A673 (cell line): ENCODE measurements at regions not wholly inside any gene's neighbourhood (a gene's known extent, or its start where the extent isn't known, plus 50 kb on each side); places are given as distances from the start of the nearest gene placed in this dataset.

Experiments used
- BruUV-seq: library from RNA; stranded (reverse); fragments of 400-500 nt; replicated peaks from 2 replicates; lab custom pipeline; 2021; lab: Mats Ljungman, UMichigan
- CTCF ChIA-PET: fragments of 300-600 bp; sonication (Branson Sonifier 250); formaldehyde crosslinking; loops from one replicate; lab custom pipeline; 2022; ENCODE audit warnings: antibody characterized with exemption; lab: Charles Lee
- POLR2A ChIA-PET: fragments of 300-600 bp; sonication (Branson Sonifier 250); formaldehyde crosslinking; loops from one replicate; lab custom pipeline; 2022; ENCODE audit warnings: antibody characterized with exemption; ENCODE audit not compliant: low non-redundant PET; lab: Charles Lee
- DNase-seq: peaks from one replicate; pipeline ENCODE4 v3.0.0-alpha.2; 2015; ENCODE audit warnings: low spot score
- H3K27ac ChIP-seq: fragments of 200-600 bp; sonication (generic); 2 replicates; pipeline ENCODE4 v1.5.1; 2016; ENCODE audit warnings: mixed run types, low read depth, mild to moderate bottlenecking, mixed read lengths, antibody characterized with exemption, low read length; ENCODE audit not compliant: poor library complexity, severe bottlenecking
- H3K27me3 ChIP-seq: fragments of 200-600 bp; sonication (generic); replicated peaks from 2 replicates; pipeline ENCODE4 v1.6.1; 2017; ENCODE audit warnings: mixed run types, low read depth, mild to moderate bottlenecking, mixed read lengths, antibody characterized with exemption, low read length; ENCODE audit not compliant: insufficient read depth, poor library complexity
- H3K36me3 ChIP-seq: fragments of 200-600 bp; sonication (generic); 2 replicates; pipeline ENCODE4 v1.6.1; 2016; ENCODE audit warnings: mixed run types, mild to moderate bottlenecking, mixed read lengths, antibody characterized with exemption, low read length; ENCODE audit not compliant: insufficient read depth, poor library complexity, severe bottlenecking
- H3K4me1 ChIP-seq: fragments of 200-600 bp; sonication (generic); 2 replicates; pipeline ENCODE4 v1.6.1; 2017; ENCODE audit warnings: mixed run types, mild to moderate bottlenecking, mixed read lengths, antibody characterized with exemption, low read length; ENCODE audit not compliant: insufficient read depth, poor library complexity, severe bottlenecking
- H3K4me3 ChIP-seq: fragments of 200-600 bp; sonication (generic); 2 replicates; pipeline ENCODE4 v1.5.1; 2016; ENCODE audit warnings: low read depth, mixed run types, mild to moderate bottlenecking, mixed read lengths, low read length; ENCODE audit not compliant: poor library complexity, severe bottlenecking
- H3K9me3 ChIP-seq: fragments of 200-600 bp; sonication (generic); 2 replicates; pipeline ENCODE4 v1.6.1; 2016; ENCODE audit warnings: mixed run types, low read depth, mild to moderate bottlenecking, mixed read lengths, antibody characterized with exemption, low read length; ENCODE audit not compliant: poor library complexity, severe bottlenecking
- EZH2 ChIP-seq: fragments of 200-600 bp; sonication (generic); IDR thresholded peaks from 2 replicates; pipeline ENCODE4 v1.6.1; 2017; ENCODE audit warnings: borderline replicate concordance, low read depth, mild to moderate bottlenecking, mixed read lengths, antibody characterized with exemption, low read length; ENCODE audit not compliant: poor library complexity, severe bottlenecking
- intact Hi-C: fragments of 100-400 bp; cut with micrococcal nuclease; formaldehyde crosslinking; loops from one replicate; pipeline ENCODE4 v1.10.0; 2022; ENCODE audit not compliant: unreplicated experiment
- TF ChIP-seq, protein P1 (sequence below): fragments of 300-800, 200-600 bp; sonication (generic); conservative IDR thresholded peaks from 2 replicates; pipeline ENCODE4 v1.5.1; 2017; ENCODE audit warnings: low read depth, mild to moderate bottlenecking, antibody characterized with exemption, low read length, moderate library complexity, mixed read lengths

DNA sequence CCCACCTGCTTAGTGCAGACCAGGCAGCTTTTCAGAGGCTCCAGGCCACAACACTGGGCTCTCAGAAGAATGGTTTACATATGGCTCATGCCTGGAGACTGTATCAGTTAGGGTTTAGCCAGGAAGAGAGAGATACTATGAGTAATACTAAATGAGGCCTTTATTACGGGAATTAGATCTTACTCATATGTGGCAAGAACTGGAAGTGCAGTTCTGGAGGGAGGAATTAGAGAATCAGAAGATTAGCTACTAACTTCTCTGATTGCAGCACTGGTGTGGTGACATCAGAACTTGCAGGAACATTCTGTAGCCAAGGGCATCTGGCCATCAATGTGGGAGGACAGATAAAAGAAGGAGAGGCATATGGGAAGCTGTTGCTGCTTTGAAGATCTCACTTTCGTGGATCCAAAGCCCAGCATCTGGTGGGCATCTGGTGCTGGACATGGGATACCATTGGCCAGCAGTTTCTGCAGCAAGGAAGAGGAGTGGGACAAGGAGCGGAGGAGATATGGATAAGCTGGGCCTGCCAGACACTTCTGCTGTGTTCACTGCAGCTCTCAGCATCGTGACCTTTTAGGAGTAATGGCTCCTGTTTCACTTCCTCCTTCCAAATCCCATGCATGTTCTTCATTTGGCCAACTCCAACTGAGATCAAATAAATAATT, 248.5 kb downstream of the BTBD3 start:
- Histone ChIP-seq H3K4me1 (no peaks in the 10 kb centered on the region), H3K4me3 (no peak overlapping the region), H3K27ac (no peak overlapping the region), H3K27me3 (no peaks in the 10 kb centered on the region), H3K9me3 (peaks cover 9% of the 10 kb centered on the region), H3K36me3 (no peaks in the 10 kb centered on the region)
- ChIA-PET CTCF (no interaction called here), POLR2A (no interaction called here)
- TF ChIP-seq, protein P1, sequence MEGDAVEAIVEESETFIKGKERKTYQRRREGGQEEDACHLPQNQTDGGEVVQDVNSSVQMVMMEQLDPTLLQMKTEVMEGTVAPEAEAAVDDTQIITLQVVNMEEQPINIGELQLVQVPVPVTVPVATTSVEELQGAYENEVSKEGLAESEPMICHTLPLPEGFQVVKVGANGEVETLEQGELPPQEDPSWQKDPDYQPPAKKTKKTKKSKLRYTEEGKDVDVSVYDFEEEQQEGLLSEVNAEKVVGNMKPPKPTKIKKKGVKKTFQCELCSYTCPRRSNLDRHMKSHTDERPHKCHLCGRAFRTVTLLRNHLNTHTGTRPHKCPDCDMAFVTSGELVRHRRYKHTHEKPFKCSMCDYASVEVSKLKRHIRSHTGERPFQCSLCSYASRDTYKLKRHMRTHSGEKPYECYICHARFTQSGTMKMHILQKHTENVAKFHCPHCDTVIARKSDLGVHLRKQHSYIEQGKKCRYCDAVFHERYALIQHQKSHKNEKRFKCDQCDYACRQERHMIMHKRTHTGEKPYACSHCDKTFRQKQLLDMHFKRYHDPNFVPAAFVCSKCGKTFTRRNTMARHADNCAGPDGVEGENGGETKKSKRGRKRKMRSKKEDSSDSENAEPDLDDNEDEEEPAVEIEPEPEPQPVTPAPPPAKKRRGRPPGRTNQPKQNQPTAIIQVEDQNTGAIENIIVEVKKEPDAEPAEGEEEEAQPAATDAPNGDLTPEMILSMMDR = no peak
- no peak for TF ChIP-seq EZH2
- no TSS peak for BruUV-seq
- intact Hi-C loops = no loop called here
- peak; percentile 1 for DNase-seq

DNA sequence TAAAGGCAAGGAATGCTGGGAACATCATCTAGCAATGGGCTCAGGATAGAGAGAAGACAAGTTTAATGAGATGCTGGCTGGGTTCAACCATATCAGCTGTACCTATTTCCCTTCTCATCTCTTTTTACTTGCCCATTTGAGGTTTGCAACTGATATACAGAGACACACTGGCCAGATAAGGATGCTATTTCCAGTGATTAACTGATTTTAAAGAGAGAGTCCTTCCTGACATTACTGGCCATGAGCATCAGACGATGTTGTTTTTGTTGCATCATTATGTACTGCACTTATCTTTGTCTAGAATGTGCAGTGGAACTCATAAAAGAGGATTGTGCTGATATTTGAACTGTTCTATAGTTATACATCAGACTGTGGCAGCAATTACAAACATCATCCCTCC, 252.7 kb downstream of the BTBD3 start:
- no peak for DNase-seq
- Histone ChIP-seq H3K27ac (no peak overlapping the region), H3K27me3 (no peaks in the 10 kb centered on the region), H3K9me3 (peaks cover 9% of the 10 kb centered on the region), H3K4me1 (no peaks in the 10 kb centered on the region), H3K36me3 (no peaks in the 10 kb centered on the region), H3K4me3 (no peak overlapping the region)
- ChIA-PET CTCF (no interaction called here), POLR2A (no interaction called here)
- intact Hi-C loops = no loop called here
- BruUV-seq = no TSS peak
- TF ChIP-seq EZH2 = no peak
- TF ChIP-seq, protein P1 = no peak

DNA sequence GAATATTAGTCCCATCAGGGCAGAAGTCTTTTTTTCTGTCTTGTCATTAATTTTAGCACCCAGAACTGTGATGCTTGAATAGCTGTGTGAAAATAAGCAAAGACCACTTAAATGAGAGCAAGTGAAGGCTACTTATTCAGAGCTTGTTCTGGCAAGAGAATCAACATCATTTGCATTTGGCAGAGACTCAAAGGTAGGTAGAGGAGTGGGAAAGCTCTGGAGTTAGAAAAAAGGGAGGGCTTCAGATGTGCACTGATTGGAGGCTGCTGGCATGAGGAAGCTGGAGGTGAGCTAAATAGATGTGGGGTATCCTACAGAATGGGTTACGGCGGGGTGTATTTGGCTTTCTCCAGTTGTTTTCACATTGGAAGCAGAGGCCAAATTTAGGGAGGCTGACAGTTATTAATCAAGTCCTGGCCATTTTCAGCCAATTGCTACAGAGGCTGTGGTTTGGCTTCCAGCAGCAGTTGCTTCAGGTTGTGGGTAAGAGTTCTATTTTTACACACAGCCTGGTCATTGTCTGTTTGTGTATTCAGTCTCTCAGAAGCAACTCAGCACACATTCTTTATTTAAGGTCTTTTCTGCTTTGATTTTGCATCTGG, 254.3 kb downstream of the BTBD3 start:
- DNase-seq = no peak
- H3K27ac ChIP-seq = no peak overlapping the region
- H3K4me3 ChIP-seq = no peak overlapping the region
- TF ChIP-seq, protein P1 = no peak
- no peak for TF ChIP-seq EZH2
- H3K27me3 ChIP-seq = no peaks in the 10 kb centered on the region
- BruUV-seq = no TSS peak
- H3K9me3 ChIP-seq = peaks cover 9% of the 10 kb centered on the region
- POLR2A ChIA-PET = no interaction called here
- CTCF ChIA-PET = no interaction called here
- no peaks in the 10 kb centered on the region for H3K4me1 ChIP-seq
- intact Hi-C loops = no loop called here
- H3K36me3 ChIP-seq = no peaks in the 10 kb centered on the region
